ENCODE measurements at regions not wholly inside any gene's neighbourhood (a gene's known extent, or its start where the extent isn't known, plus 50 kb on each side); places are given as distances from the start of the nearest gene placed in this dataset.

DNA sequence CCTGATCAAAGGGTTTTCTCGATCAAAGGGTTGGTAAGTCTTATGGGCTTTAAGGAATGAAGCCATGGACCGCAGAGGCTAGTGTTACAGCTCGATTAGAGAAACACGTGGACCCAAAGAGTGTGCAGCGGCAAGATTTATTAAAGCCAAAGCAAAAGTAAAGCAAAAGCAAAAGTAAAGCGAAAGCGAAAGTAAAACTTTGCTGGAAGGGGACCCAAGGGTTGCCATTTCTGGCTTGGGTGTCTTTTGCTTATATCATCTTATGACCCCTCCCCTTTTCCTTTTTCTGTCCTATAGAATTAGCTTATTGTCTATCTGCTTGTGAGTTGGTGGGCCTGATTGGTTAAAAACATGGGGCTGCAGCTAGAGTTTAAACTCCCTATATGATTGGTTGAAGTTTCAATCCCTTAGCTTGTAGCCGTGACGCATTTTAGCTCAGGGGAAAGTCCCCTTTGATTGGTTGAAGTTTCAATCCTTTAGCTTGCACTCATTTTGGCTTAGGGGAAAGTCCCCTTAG lies 957.0 kb downstream of the AMY1C start:
- no peak for ATAC-seq (replicated peaks; ENCODE audit: extremely low read depth, poor library complexity, severe bottlenecking)
- Mint-ChIP-seq H3K4me1 (no peaks in the 10 kb centered on the region), H3K36me3 (ENCODE audit: insufficient read depth) (no peaks in the 10 kb centered on the region), H3K27me3 (no peaks in the 10 kb centered on the region), H3K9me3 (peaks cover 33% of the 10 kb centered on the region), H3K4me3 (no peak overlapping the region), H3K27ac (ENCODE audit: low read depth) (no peak overlapping the region)
- no peak for DNase-seq (ENCODE audit: low spot score in 2 of 2)

GRCh38 chr1:104718752-104719151 lies 969.1 kb downstream of the AMY1C start:
- H3K27me3 Mint-ChIP-seq, result no peaks in the 10 kb centered on the region
- no peak for DNase-seq (ENCODE audit: low spot score in 2 of 2)
- ATAC-seq (replicated peaks; ENCODE audit: extremely low read depth, poor library complexity, severe bottlenecking), result no peak
- H3K9me3 Mint-ChIP-seq, result peaks cover 17% of the 10 kb centered on the region
- H3K4me1 Mint-ChIP-seq, result no peaks in the 10 kb centered on the region
- no peak overlapping the region for H3K4me3 Mint-ChIP-seq
- no peak overlapping the region for H3K27ac Mint-ChIP-seq (ENCODE audit: low read depth)
- no peaks in the 10 kb centered on the region for H3K36me3 Mint-ChIP-seq (ENCODE audit: insufficient read depth)

DNA sequence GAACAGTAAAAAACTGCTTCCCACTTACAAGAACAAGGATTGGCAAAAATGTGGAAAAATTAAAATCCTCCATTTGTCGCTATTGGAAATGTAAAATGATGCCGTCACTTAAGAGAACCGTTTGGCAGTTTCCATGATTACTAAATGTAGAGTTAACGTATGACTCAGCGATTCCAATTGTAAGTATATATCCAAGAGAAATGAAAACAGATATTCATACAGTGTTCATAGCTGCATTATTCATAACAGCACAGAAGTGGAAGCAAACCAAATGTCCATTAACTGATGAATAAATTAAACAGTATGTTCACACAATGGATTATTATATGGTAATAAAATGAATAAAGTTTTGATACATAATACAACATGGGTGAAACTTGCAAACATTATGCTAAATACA lies 971.0 kb downstream of the AMY1C start:
- Mint-ChIP-seq H3K27me3 (no peaks in the 10 kb centered on the region), H3K4me1 (no peaks in the 10 kb centered on the region), H3K27ac (ENCODE audit: low read depth) (no peak overlapping the region), H3K4me3 (no peak overlapping the region), H3K9me3 (peaks cover 27% of the 10 kb centered on the region), H3K36me3 (ENCODE audit: insufficient read depth) (no peaks in the 10 kb centered on the region)
- DNase-seq (ENCODE audit: low spot score in 2 of 2), result no peak
- no peak for ATAC-seq (replicated peaks; ENCODE audit: extremely low read depth, poor library complexity, severe bottlenecking)

GRCh38 chr1:104726917-104727316 lies 977.2 kb downstream of the AMY1C start:
- Mint-ChIP-seq H3K9me3 (peaks cover 34% of the 10 kb centered on the region), H3K36me3 (ENCODE audit: insufficient read depth) (no peaks in the 10 kb centered on the region), H3K4me1 (no peaks in the 10 kb centered on the region), H3K4me3 (no peak overlapping the region), H3K27ac (ENCODE audit: low read depth) (no peak overlapping the region), H3K27me3 (no peaks in the 10 kb centered on the region)
- ATAC-seq (replicated peaks; ENCODE audit: extremely low read depth, poor library complexity, severe bottlenecking), result no peak
- no peak for DNase-seq (ENCODE audit: low spot score in 2 of 2)

GRCh38 chr1:104733866-104734265 lies 984.2 kb downstream of the AMY1C start:
- Mint-ChIP-seq H3K9me3 (peaks cover 26% of the 10 kb centered on the region), H3K4me3 (no peak overlapping the region), H3K4me1 (no peaks in the 10 kb centered on the region), H3K27me3 (no peaks in the 10 kb centered on the region), H3K36me3 (ENCODE audit: insufficient read depth) (no peaks in the 10 kb centered on the region), H3K27ac (ENCODE audit: low read depth) (no peak overlapping the region)
- DNase-seq (ENCODE audit: low spot score in 2 of 2) (no peak), ATAC-seq (replicated peaks; ENCODE audit: extremely low read depth, poor library complexity, severe bottlenecking) (no peak)

GRCh38 chr1:104745875-104746274 lies 996.2 kb downstream of the AMY1C start:
- Mint-ChIP-seq H3K36me3 (ENCODE audit: insufficient read depth) (no peaks in the 10 kb centered on the region), H3K4me3 (no peak overlapping the region), H3K4me1 (no peaks in the 10 kb centered on the region), H3K27ac (ENCODE audit: low read depth) (no peak overlapping the region), H3K27me3 (no peaks in the 10 kb centered on the region), H3K9me3 (peaks cover 6% of the 10 kb centered on the region)
- no peak for DNase-seq (ENCODE audit: low spot score in 2 of 2)
- ATAC-seq (replicated peaks; ENCODE audit: extremely low read depth, poor library complexity, severe bottlenecking), result no peak

DNA sequence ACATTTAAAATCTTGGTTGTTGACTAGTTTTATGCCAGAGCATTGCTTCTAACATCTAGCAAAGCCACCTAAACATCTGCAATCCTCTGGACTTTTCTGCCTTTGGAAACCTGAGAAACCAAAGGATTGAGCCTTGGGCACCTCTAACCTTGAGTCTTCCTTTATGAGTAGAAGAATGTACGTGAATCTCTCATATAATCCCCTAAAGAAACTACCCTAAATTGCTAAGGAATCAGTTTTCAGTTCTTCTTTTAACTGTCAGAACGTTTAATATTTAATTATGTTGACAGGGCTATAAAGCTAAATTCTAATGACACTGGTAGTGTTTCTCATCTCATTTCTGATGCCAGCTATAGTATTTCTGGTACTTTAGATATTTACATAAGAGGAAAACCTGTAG lies 997.3 kb downstream of the AMY1C start:
- DNase-seq (ENCODE audit: low spot score in 2 of 2), result no peak
- H3K27me3 Mint-ChIP-seq, result no peaks in the 10 kb centered on the region
- no peak for ATAC-seq (replicated peaks; ENCODE audit: extremely low read depth, poor library complexity, severe bottlenecking)
- no peaks in the 10 kb centered on the region for H3K36me3 Mint-ChIP-seq (ENCODE audit: insufficient read depth)
- no peak overlapping the region for H3K27ac Mint-ChIP-seq (ENCODE audit: low read depth)
- peaks cover 6% of the 10 kb centered on the region for H3K9me3 Mint-ChIP-seq
- H3K4me3 Mint-ChIP-seq, result no peak overlapping the region
- no peaks in the 10 kb centered on the region for H3K4me1 Mint-ChIP-seq

- Mint-ChIP-seq H3K27ac (ENCODE audit: low read depth) (no peak overlapping the region), H3K4me1 (no peaks in the 10 kb centered on the region), H3K4me3 (no peak overlapping the region), H3K27me3 (no peaks in the 10 kb centered on the region), H3K36me3 (ENCODE audit: insufficient read depth) (no peaks in the 10 kb centered on the region), H3K9me3 (peaks cover 22% of the 10 kb centered on the region)
- DNase-seq (ENCODE audit: low spot score in 2 of 2), result no peak
- ATAC-seq (replicated peaks; ENCODE audit: extremely low read depth, poor library complexity, severe bottlenecking), result no peak
Observed at GRCh38 chr1:104760017-104760416, 1010.3 kb downstream of the AMY1C start.

DNA sequence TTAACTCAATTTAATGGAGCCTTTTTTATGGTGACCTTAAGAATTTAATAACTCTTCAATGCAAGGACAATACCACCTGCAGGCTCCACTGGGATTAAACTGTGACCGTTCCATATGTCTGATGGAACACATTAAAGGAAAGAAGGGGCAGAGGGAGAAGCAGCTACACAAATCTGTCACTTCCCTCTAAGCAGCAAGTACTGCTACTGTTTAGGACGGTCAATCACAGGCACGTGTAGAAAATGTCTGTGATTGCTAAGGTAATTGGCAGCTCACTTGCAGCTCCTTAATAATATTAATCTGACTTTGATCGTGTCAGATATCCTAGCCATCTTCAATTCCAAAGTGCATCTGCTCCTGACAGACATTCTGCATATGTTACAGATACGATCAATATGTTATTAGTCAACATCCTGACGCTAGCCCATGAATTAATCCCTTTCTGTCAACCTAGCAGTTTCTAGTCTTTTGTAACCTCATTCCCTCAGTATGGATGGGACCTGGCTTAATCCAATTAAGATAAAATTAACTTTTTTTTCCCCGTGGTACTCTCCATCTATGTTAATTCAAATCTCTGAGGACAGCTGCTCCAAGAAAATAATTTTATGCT lies 1012.4 kb downstream of the AMY1C start:
- ATAC-seq (replicated peaks; ENCODE audit: extremely low read depth, poor library complexity, severe bottlenecking), result no peak
- Mint-ChIP-seq H3K27ac (ENCODE audit: low read depth) (no peak overlapping the region), H3K9me3 (peaks cover 29% of the 10 kb centered on the region), H3K4me1 (no peaks in the 10 kb centered on the region), H3K36me3 (ENCODE audit: insufficient read depth) (no peaks in the 10 kb centered on the region), H3K27me3 (no peaks in the 10 kb centered on the region), H3K4me3 (no peak overlapping the region)
- DNase-seq (ENCODE audit: low spot score in 2 of 2), result no peak

GRCh38 chr1:104765085-104765484 lies 1015.4 kb downstream of the AMY1C start:
- ATAC-seq (replicated peaks; ENCODE audit: extremely low read depth, poor library complexity, severe bottlenecking) (no peak), DNase-seq (ENCODE audit: low spot score in 2 of 2) (no peak)
- Mint-ChIP-seq H3K9me3 (peaks cover 13% of the 10 kb centered on the region), H3K4me1 (no peaks in the 10 kb centered on the region), H3K36me3 (ENCODE audit: insufficient read depth) (no peaks in the 10 kb centered on the region), H3K4me3 (no peak overlapping the region), H3K27me3 (no peaks in the 10 kb centered on the region), H3K27ac (ENCODE audit: low read depth) (no peak overlapping the region)

DNA sequence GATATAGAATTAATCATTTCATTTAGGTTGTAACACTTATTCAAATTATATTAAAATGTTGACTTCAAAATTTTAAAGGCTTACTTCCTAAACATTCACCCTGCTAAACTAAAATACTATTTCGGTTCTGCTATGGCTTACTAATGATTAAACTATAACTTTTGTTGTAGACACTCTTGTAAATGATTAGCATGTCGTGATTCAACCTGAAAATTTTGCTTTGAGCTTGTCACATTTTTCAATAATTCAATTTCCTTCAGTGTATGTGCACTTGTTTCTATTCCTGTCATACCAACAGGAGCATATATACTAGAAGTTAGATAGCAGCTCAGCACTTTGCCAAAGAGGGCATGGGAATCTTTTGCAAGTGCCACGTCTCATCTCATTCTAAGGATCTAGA lies 1018.8 kb downstream of the AMY1C start:
- Mint-ChIP-seq H3K9me3 (peaks cover 8% of the 10 kb centered on the region), H3K4me3 (no peak overlapping the region), H3K4me1 (no peaks in the 10 kb centered on the region), H3K27me3 (no peaks in the 10 kb centered on the region), H3K36me3 (ENCODE audit: insufficient read depth) (no peaks in the 10 kb centered on the region), H3K27ac (ENCODE audit: low read depth) (no peak overlapping the region)
- ATAC-seq (replicated peaks; ENCODE audit: extremely low read depth, poor library complexity, severe bottlenecking), result no peak
- DNase-seq (ENCODE audit: low spot score in 2 of 2), result no peak

GRCh38 chr1:104780470-104781078 lies 1030.9 kb downstream of the AMY1C start:
- Mint-ChIP-seq H3K4me1 (no peaks in the 10 kb centered on the region), H3K9me3 (peaks cover under 1% of the 10 kb centered on the region), H3K27me3 (no peaks in the 10 kb centered on the region), H3K27ac (ENCODE audit: low read depth) (no peak overlapping the region), H3K36me3 (ENCODE audit: insufficient read depth) (no peaks in the 10 kb centered on the region), H3K4me3 (no peak overlapping the region)
- ATAC-seq (replicated peaks; ENCODE audit: extremely low read depth, poor library complexity, severe bottlenecking) (no peak), DNase-seq (ENCODE audit: low spot score in 2 of 2) (no peak)

- H3K9me3 Mint-ChIP-seq, result peaks cover 10% of the 10 kb centered on the region
- DNase-seq (ENCODE audit: low spot score in 2 of 2) (no peak), ATAC-seq (replicated peaks; ENCODE audit: extremely low read depth, poor library complexity, severe bottlenecking) (no peak)
- H3K27me3 Mint-ChIP-seq, result no peaks in the 10 kb centered on the region
- no peak overlapping the region for H3K4me3 Mint-ChIP-seq
- H3K27ac Mint-ChIP-seq (ENCODE audit: low read depth), result no peak overlapping the region
- no peaks in the 10 kb centered on the region for H3K4me1 Mint-ChIP-seq
- H3K36me3 Mint-ChIP-seq (ENCODE audit: insufficient read depth), result no peaks in the 10 kb centered on the region
Observed at GRCh38 chr1:104785575-104786187, 1036.0 kb downstream of the AMY1C start.

All from central memory CD8-positive, alpha-beta T cell (primary cell).